HEK293 (cell line): ENCODE measurements at regions not wholly inside any gene's neighbourhood (a gene's known extent, or its start where the extent isn't known, plus 50 kb on each side); places are given as distances from the start of the nearest gene placed in this dataset.
A peak's percentile ranks its signal among the peaks of the same experiment; 100 is the strongest.

Source experiments
- CTCF ChIA-PET: fragments of 350-600 bp; formaldehyde crosslinking; extraction: SDS; loops from one replicate; lab custom pipeline; 2021; ENCODE audit warnings: antibody characterized with exemption; lab: Yijun Ruan, JAX
- POLR2A ChIA-PET: fragments of 300-600 bp; formaldehyde crosslinking; extraction: SDS; loops from one replicate; lab custom pipeline; 2020; ENCODE audit warnings: antibody characterized with exemption, inconsistent platforms; lab: Yijun Ruan, JAX
- H3K27ac ChIP-seq: fragments of 200-500 bp; sonication (Bioruptor generic); 2 replicates; pipeline ENCODE4 v1.5.1; 2014; ENCODE audit warnings: low read depth, low read length, control low read depth, inconsistent platforms; ENCODE audit errors: extremely low read depth
- H3K36me3 ChIP-seq, 2 experiments: fragments of 200-500 bp in 1 of 2; sonication (Bioruptor generic) in 1 of 2; 1 replicate in 1 of 2; 2 replicates in 1 of 2; pipeline ENCODE4 v1.5.1; 2014 to 2017; ENCODE audit warnings: inconsistent platforms in 2 of 2, low read length in 2 of 2; ENCODE audit not compliant: control insufficient read depth in 2 of 2, insufficient read depth in 1 of 2
- H3K4me1 ChIP-seq: fragments of 200-500 bp; sonication (Bioruptor generic); 2 replicates; pipeline ENCODE4 v1.5.1; 2014; ENCODE audit warnings: mild to moderate bottlenecking, low read length, inconsistent platforms; ENCODE audit not compliant: control insufficient read depth, insufficient read depth
- H3K4me3 ChIP-seq: 2 replicates; pipeline ENCODE4 v1.5.1; 2011; ENCODE audit warnings: low read depth, mild to moderate bottlenecking, control low read depth, low read length, moderate library complexity
- H3K9me3 ChIP-seq: fragments of 200-500 bp; sonication (Bioruptor generic); 2 replicates; pipeline ENCODE4 v1.5.1; 2014; ENCODE audit warnings: low read depth, low read length, inconsistent platforms; ENCODE audit not compliant: control insufficient read depth, insufficient read depth
- ATF2 ChIP-seq: fragments of 450-650 bp; formaldehyde crosslinking; IDR thresholded peaks from 2 replicates; pipeline ENCODE4 v1.5.1; 2016; ENCODE audit warnings: missing biosample characterization, missing genetic modification characterization, low read depth
- BCL11B ChIP-seq: fragments of 450-650 bp; formaldehyde crosslinking; IDR thresholded peaks from 2 replicates; pipeline ENCODE4 v1.5.1; 2016; ENCODE audit warnings: low read depth, missing biosample characterization, missing genetic modification characterization
- EGR2 ChIP-seq: fragments of 450-650 bp; formaldehyde crosslinking; IDR thresholded peaks from 2 replicates; pipeline ENCODE4 v1.5.1; 2016; ENCODE audit warnings: low read depth, missing biosample characterization, missing genetic modification characterization
- GLIS1 ChIP-seq: fragments of 450-650 bp; formaldehyde crosslinking; IDR thresholded peaks from 2 replicates; pipeline ENCODE4 v1.5.1; 2016; ENCODE audit warnings: missing biosample characterization, missing genetic modification characterization
- GLIS2 ChIP-seq: fragments of 450-650 bp; formaldehyde crosslinking; IDR thresholded peaks from 2 replicates; pipeline ENCODE4 v1.5.1; 2016; ENCODE audit warnings: missing biosample characterization, missing genetic modification characterization
- MEIS1 ChIP-seq: sonication (generic); formaldehyde crosslinking; IDR thresholded peaks from 2 replicates; pipeline ENCODE4 v1.8.1; 2022; ENCODE audit warnings: missing genetic modification reagents, mild to moderate bottlenecking, borderline replicate concordance
- OSR2 ChIP-seq: fragments of 450-650 bp; formaldehyde crosslinking; IDR thresholded peaks from 2 replicates; pipeline ENCODE4 v1.5.1; 2016; ENCODE audit warnings: missing biosample characterization, missing genetic modification characterization
- SETDB1 ChIP-seq: IDR thresholded peaks from one replicate; pipeline ENCODE4 v1.6.1; 2017; ENCODE audit warnings: mild to moderate bottlenecking, low read length, moderate library complexity, mixed read lengths; ENCODE audit not compliant: insufficient read length
- ZBTB11 ChIP-seq: fragments of 450-650 bp; formaldehyde crosslinking; conservative IDR thresholded peaks from 2 replicates; pipeline ENCODE4 v1.5.1; 2016; ENCODE audit warnings: low read depth, missing biosample characterization, missing genetic modification characterization
- ZFHX2 ChIP-seq: fragments of 450-650 bp; formaldehyde crosslinking; conservative IDR thresholded peaks from 2 replicates; pipeline ENCODE4 v1.5.1; 2016; ENCODE audit warnings: missing biosample characterization, missing genetic modification characterization
- ZIC2 ChIP-seq: fragments of 450-650 bp; formaldehyde crosslinking; IDR thresholded peaks from 2 replicates; pipeline ENCODE4 v1.5.1; 2016; ENCODE audit warnings: missing biosample characterization, missing genetic modification characterization
- ZNF114 ChIP-seq: fragments of 450-650 bp; formaldehyde crosslinking; IDR thresholded peaks from 2 replicates; pipeline ENCODE4 v1.5.0; 2017; ENCODE audit warnings: missing biosample characterization, missing genetic modification characterization
- ZNF148 ChIP-seq: fragments of 450-650 bp; formaldehyde crosslinking; IDR thresholded peaks from 2 replicates; pipeline ENCODE4 v1.5.0; 2017; ENCODE audit warnings: missing biosample characterization, missing genetic modification characterization, borderline replicate concordance
- ZNF175 ChIP-seq: fragments of 450-650 bp; formaldehyde crosslinking; IDR thresholded peaks from 2 replicates; pipeline ENCODE4 v1.5.1; 2016; ENCODE audit warnings: missing biosample characterization, missing genetic modification characterization
- ZNF311 ChIP-seq: fragments of 450-650 bp; formaldehyde crosslinking; IDR thresholded peaks from 2 replicates; pipeline ENCODE4 v1.5.1; 2017; ENCODE audit warnings: missing biosample characterization, missing genetic modification characterization, borderline replicate concordance
- ZNF341 ChIP-seq: fragments of 450-650 bp; formaldehyde crosslinking; IDR thresholded peaks from 2 replicates; pipeline ENCODE4; 2016; ENCODE audit warnings: low read depth, missing biosample characterization, missing genetic modification characterization
- ZNF37A ChIP-seq: fragments of 450-650 bp; IDR thresholded peaks from 2 replicates; pipeline ENCODE4 v1.5.1; 2018; ENCODE audit warnings: missing biosample characterization, missing genetic modification characterization
- ZNF544 ChIP-seq: fragments of 450-650 bp; formaldehyde crosslinking; IDR thresholded peaks from 2 replicates; pipeline ENCODE4 v1.5.0; 2017; ENCODE audit warnings: missing biosample characterization, missing genetic modification characterization
- ZNF549 ChIP-seq: fragments of 450-650 bp; IDR thresholded peaks from 2 replicates; pipeline ENCODE4 v1.5.1; 2018; ENCODE audit warnings: missing biosample characterization, missing genetic modification characterization, mild to moderate bottlenecking, inconsistent platforms, moderate library complexity
- ZNF626 ChIP-seq: fragments of 450-650 bp; sonication (Bioruptor Pico); formaldehyde crosslinking; IDR thresholded peaks from 2 replicates; pipeline ENCODE4 v1.5.1; 2018; ENCODE audit warnings: missing biosample characterization, missing genetic modification characterization, inconsistent platforms
- ZNF629 ChIP-seq: fragments of 450-650 bp; formaldehyde crosslinking; IDR thresholded peaks from 2 replicates; pipeline ENCODE4 v1.5.1; 2017; ENCODE audit warnings: missing biosample characterization, missing genetic modification characterization
- ZNF658 ChIP-seq: fragments of 450-650 bp; formaldehyde crosslinking; IDR thresholded peaks from 2 replicates; pipeline ENCODE4; 2016; ENCODE audit warnings: missing biosample characterization, missing genetic modification characterization
- TF ChIP-seq, protein P1 (sequence below): fragments of 450-650 bp; formaldehyde crosslinking; IDR thresholded peaks from 2 replicates; pipeline ENCODE4 v1.5.1; 2016; ENCODE audit warnings: missing biosample characterization, missing genetic modification characterization

- no peak overlapping the region for H3K4me3 ChIP-seq
- no peaks in the 10 kb centered on the region for H3K9me3 ChIP-seq
- no peak overlapping the region for H3K27ac ChIP-seq
- ChIA-PET POLR2A (no interaction called here), CTCF (interaction anchor here (0.6 to 1.0 kb wide), 3 partner anchors 11 to 1246 kb away, joined by 3 read pairs; no protein-coding TSS in a partner anchor)
- peak; percentile 97 for TF ChIP-seq GLIS1 (tag by site-specific recombination)
- TF ChIP-seq OSR2 (tag by site-specific recombination) = peak; percentile 44
- TF ChIP-seq ZIC2 (tag by site-specific recombination) = peak; percentile 100
- TF ChIP-seq EGR2 = peak; percentile 63
- TF ChIP-seq ZNF148 (tag by site-specific recombination) = no peak
- TF ChIP-seq ZNF311 = no peak
- no peak for TF ChIP-seq ZNF658 (tag by site-specific recombination)
- TF ChIP-seq ATF2 = peak; percentile 73
- peak; percentile 50 for TF ChIP-seq ZFHX2 (tag by site-specific recombination)
- peak; percentile 71 for TF ChIP-seq ZNF341 (tag by site-specific recombination)
- 0 out of 2 replicates have a peak, but pooled peaks have one; percentile 33 for TF ChIP-seq ZNF629 (tag by site-specific recombination)
- no peaks in the 10 kb centered on the region for H3K36me3 ChIP-seq
- peaks cover 4% of the 10 kb centered on the region; the same call in 1 of the 2 replicates for H3K4me1 ChIP-seq
Observed at GRCh38 chr5:142432369-142432863, 107.6 kb upstream of the SPRY4 start.

DNA sequence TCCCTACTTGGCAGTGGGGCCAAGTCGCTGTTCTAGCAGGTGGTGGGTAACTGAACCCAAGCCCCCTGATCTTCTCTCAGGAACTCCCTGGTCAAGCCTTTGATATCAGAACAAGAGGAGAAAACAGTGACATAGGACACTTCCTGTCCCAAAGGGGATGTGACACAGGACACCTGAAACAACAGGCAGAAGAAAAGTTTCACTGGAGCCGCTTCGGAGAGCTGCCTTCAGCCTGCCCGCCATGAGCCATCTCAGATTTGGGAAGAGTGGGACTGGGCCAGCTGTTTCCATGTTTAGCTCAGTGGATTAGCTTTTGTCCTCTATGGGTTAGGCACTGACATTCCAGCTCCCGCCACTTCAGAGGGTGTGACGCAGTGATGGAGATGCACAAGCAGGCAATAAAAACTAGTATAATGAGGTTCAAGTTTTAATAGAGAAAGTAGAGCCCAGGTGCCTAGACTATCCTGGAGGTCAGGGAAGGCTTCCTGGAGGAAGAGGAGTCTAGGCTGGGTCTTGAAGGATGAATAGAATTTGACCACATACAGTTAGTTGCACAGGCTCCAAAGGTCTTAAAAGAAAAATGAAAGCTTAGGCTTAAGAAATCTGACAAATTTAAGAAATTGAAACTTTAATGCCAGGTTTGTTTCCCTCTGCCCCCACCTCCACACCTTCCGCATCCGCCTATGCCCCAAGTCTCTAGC lies 104.1 kb upstream of the SPRY4 start:
- no peaks in the 10 kb centered on the region for H3K36me3 ChIP-seq
- CTCF ChIA-PET = interaction anchor here (0.5 kb wide), 1 partner anchor 1184 kb away, joined by 3 read pairs; no protein-coding TSS in a partner anchor

More for the DNA sequence above, 104.1 kb upstream of the SPRY4 start:
- TF ChIP-seq ZNF626 (tag by site-specific recombination) (no peak), ZNF544 (tag by site-specific recombination) (no peak), ZNF37A (no peak), ZNF114 (tag by site-specific recombination) (no peak), ZNF175 (no peak), ZNF549 (tag by site-specific recombination) (no peak), MEIS1 (no peak), ZBTB11 (tag by site-specific recombination) (no peak), SETDB1 (no peak), BCL11B (no peak), GLIS2 (tag by site-specific recombination) (no peak)
- TF ChIP-seq, protein P1, sequence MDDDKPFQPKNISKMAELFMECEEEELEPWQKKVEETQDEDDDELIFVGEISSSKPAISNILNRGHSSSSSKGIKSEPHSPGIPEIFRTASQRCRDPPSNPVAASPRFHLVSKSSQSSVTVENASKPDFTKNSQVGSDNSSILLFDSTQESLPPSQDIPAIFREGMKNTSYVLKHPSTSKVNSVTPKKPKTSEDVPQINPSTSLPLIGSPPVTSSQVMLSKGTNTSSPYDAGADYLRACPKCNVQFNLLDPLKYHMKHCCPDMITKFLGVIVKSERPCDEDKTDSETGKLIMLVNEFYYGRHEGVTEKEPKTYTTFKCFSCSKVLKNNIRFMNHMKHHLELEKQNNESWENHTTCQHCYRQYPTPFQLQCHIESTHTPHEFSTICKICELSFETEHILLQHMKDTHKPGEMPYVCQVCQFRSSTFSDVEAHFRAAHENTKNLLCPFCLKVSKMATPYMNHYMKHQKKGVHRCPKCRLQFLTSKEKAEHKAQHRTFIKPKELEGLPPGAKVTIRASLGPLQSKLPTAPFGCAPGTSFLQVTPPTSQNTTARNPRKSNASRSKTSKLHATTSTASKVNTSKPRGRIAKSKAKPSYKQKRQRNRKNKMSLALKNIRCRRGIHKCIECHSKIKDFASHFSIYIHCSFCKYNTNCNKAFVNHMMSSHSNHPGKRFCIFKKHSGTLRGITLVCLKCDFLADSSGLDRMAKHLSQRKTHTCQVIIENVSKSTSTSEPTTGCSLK (tag by site-specific recombination) = no peak
- TF ChIP-seq, all 188 proteins: peak for 0
- Histone ChIP-seq H3K4me3 (no peak overlapping the region), H3K9me3 (no peaks in the 10 kb centered on the region), H3K4me1 (peaks cover 4% of the 10 kb centered on the region; the same call in 1 of the 2 replicates), H3K27ac (no peak overlapping the region)
- POLR2A ChIA-PET = no interaction called here
